SJCRH30 (cell line): ENCODE measurements at regions not wholly inside any gene's neighbourhood (a gene's known extent, or its start where the extent isn't known, plus 50 kb on each side); places are given as distances from the start of the nearest gene placed in this dataset.
A peak's percentile ranks its signal among the peaks of the same experiment; 100 is the strongest.

Experiments used
- DNase-seq, 2 experiments: peaks; one replicate each; pipeline ENCODE4 v3.0.0-alpha.2; 2015 to 2020
- H3K27ac ChIP-seq: fragments of 250-450 bp; sonication (Bioruptor Pico); 2 replicates; pipeline ENCODE4 v1.5.1; 2020; ENCODE audit warnings: mild to moderate bottlenecking, moderate library complexity
- H3K27me3 ChIP-seq: fragments of 250-450 bp; sonication (Bioruptor Pico); 2 replicates; pipeline ENCODE4 v1.5.1; 2020; ENCODE audit warnings: mild to moderate bottlenecking, moderate library complexity
- H3K36me3 ChIP-seq: fragments of 250-450 bp; sonication (Bioruptor Pico); 2 replicates; pipeline ENCODE4 v1.5.1; 2020; ENCODE audit warnings: mild to moderate bottlenecking, moderate library complexity
- H3K4me1 ChIP-seq: fragments of 250-450 bp; sonication (Bioruptor Pico); 2 replicates; pipeline ENCODE4 v1.5.1; 2020; ENCODE audit warnings: mild to moderate bottlenecking, moderate library complexity
- H3K4me3 ChIP-seq: fragments of 250-450 bp; sonication (Bioruptor Pico); 2 replicates; pipeline ENCODE4 v1.5.1; 2020; ENCODE audit warnings: mild to moderate bottlenecking, moderate library complexity
- H3K9me3 ChIP-seq: fragments of 250-450 bp; sonication (Bioruptor Pico); replicated peaks from 2 replicates; pipeline ENCODE4 v1.5.1; 2020; ENCODE audit warnings: mild to moderate bottlenecking, moderate library complexity

GRCh38 chr13:105773241-105773640 is 762.2 kb downstream of the EFNB2 start:
- DNase-seq = no peak
- Histone ChIP-seq H3K4me1 (no peaks in the 10 kb centered on the region; the same call in 1 of the 2 replicates), H3K9me3 (no peaks in the 10 kb centered on the region), H3K27me3 (no peaks in the 10 kb centered on the region), H3K4me3 (no peak overlapping the region), H3K36me3 (no peaks in the 10 kb centered on the region), H3K27ac (no peak overlapping the region)

GRCh38 chr13:105764486-105764885 is 771.0 kb downstream of the EFNB2 start:
- Histone ChIP-seq H3K27ac (no peak overlapping the region), H3K36me3 (no peaks in the 10 kb centered on the region), H3K4me3 (no peak overlapping the region), H3K27me3 (no peaks in the 10 kb centered on the region), H3K9me3 (no peaks in the 10 kb centered on the region), H3K4me1 (no peaks in the 10 kb centered on the region)
- DNase-seq = no peak

GRCh38 chr13:105763851-105764250 is 771.6 kb downstream of the EFNB2 start:
- no peak for DNase-seq
- no peaks in the 10 kb centered on the region for H3K27me3 ChIP-seq
- H3K9me3 ChIP-seq = no peaks in the 10 kb centered on the region
- no peaks in the 10 kb centered on the region for H3K36me3 ChIP-seq
- H3K4me3 ChIP-seq = no peak overlapping the region
- no peak overlapping the region for H3K27ac ChIP-seq
- no peaks in the 10 kb centered on the region for H3K4me1 ChIP-seq

- no peaks in the 10 kb centered on the region for H3K36me3 ChIP-seq
- H3K4me3 ChIP-seq = no peak overlapping the region
- no peaks in the 10 kb centered on the region for H3K27me3 ChIP-seq
These were observed 773.4 kb downstream of the EFNB2 start for GRCh38 chr13:105762096-105762495.

GRCh38 chr13:105758918-105759860 is 776.3 kb downstream of the EFNB2 start:
- Histone ChIP-seq H3K4me3 (no peak overlapping the region), H3K36me3 (no peaks in the 10 kb centered on the region), H3K27ac (no peak overlapping the region), H3K27me3 (no peaks in the 10 kb centered on the region), H3K9me3 (no peaks in the 10 kb centered on the region), H3K4me1 (no peaks in the 10 kb centered on the region)
- DNase-seq = no peak

More at GRCh38 chr13:105762096-105762495, 773.4 kb downstream of the EFNB2 start:
- no peaks in the 10 kb centered on the region for H3K4me1 ChIP-seq
- no peak overlapping the region for H3K27ac ChIP-seq
- H3K9me3 ChIP-seq = no peaks in the 10 kb centered on the region
- DNase-seq = no peak

GRCh38 chr13:105740739-105741138 is 794.7 kb downstream of the EFNB2 start:
- no peaks in the 10 kb centered on the region for H3K4me1 ChIP-seq
- no peaks in the 10 kb centered on the region for H3K27me3 ChIP-seq
- no peak for DNase-seq
- no peaks in the 10 kb centered on the region for H3K36me3 ChIP-seq
- no peaks in the 10 kb centered on the region for H3K9me3 ChIP-seq
- H3K27ac ChIP-seq = no peak overlapping the region
- H3K4me3 ChIP-seq = no peak overlapping the region

- Histone ChIP-seq H3K27ac (no peak overlapping the region), H3K27me3 (no peaks in the 10 kb centered on the region), H3K4me1 (no peaks in the 10 kb centered on the region), H3K36me3 (no peaks in the 10 kb centered on the region), H3K4me3 (no peak overlapping the region), H3K9me3 (no peaks in the 10 kb centered on the region)
- DNase-seq = no peak
These were observed 797.8 kb downstream of the EFNB2 start for GRCh38 chr13:105737688-105738087.

- DNase-seq = peak; percentile 16 to 51
These were observed 800.2 kb downstream of the EFNB2 start for GRCh38 chr13:105735281-105735680.

GRCh38 chr13:105732806-105733529 is 802.5 kb downstream of the EFNB2 start:
- no peak overlapping the region for H3K27ac ChIP-seq
- H3K27me3 ChIP-seq = no peaks in the 10 kb centered on the region
- no peaks in the 10 kb centered on the region for H3K4me1 ChIP-seq
- no peaks in the 10 kb centered on the region for H3K36me3 ChIP-seq
- H3K4me3 ChIP-seq = no peak overlapping the region
- no peaks in the 10 kb centered on the region for H3K9me3 ChIP-seq
- DNase-seq = no peak

More at GRCh38 chr13:105735281-105735680, 800.2 kb downstream of the EFNB2 start:
- Histone ChIP-seq H3K36me3 (no peaks in the 10 kb centered on the region), H3K27ac (no peak overlapping the region), H3K4me3 (no peak overlapping the region), H3K9me3 (no peaks in the 10 kb centered on the region), H3K27me3 (no peaks in the 10 kb centered on the region), H3K4me1 (no peaks in the 10 kb centered on the region)

GRCh38 chr13:105725887-105726286 is 809.6 kb downstream of the EFNB2 start:
- H3K27me3 ChIP-seq = no peaks in the 10 kb centered on the region
- no peak for DNase-seq
- H3K27ac ChIP-seq = no peak overlapping the region
- H3K36me3 ChIP-seq = no peaks in the 10 kb centered on the region
- 0 out of 2 replicates have a peak, but pooled peaks cover 2% of the 10 kb centered on the region for H3K4me1 ChIP-seq
- H3K9me3 ChIP-seq = no peaks in the 10 kb centered on the region
- no peak overlapping the region for H3K4me3 ChIP-seq

- Histone ChIP-seq H3K27ac (no peak overlapping the region), H3K27me3 (no peaks in the 10 kb centered on the region), H3K36me3 (no peaks in the 10 kb centered on the region), H3K4me1 (0 out of 2 replicates have a peak, but pooled peaks cover 3% of the 10 kb centered on the region), H3K4me3 (no peak overlapping the region), H3K9me3 (no peaks in the 10 kb centered on the region)
- DNase-seq = peak in 1 of 2 experiments; percentile 14
These were observed 814.4 kb downstream of the EFNB2 start for GRCh38 chr13:105721016-105721415.

GRCh38 chr13:105719859-105720258 is 815.6 kb downstream of the EFNB2 start:
- H3K27me3 ChIP-seq = no peaks in the 10 kb centered on the region
- 0 out of 2 replicates have a peak, but pooled peaks cover 3% of the 10 kb centered on the region for H3K4me1 ChIP-seq
- no peaks in the 10 kb centered on the region for H3K9me3 ChIP-seq
- no peak for DNase-seq
- H3K36me3 ChIP-seq = no peaks in the 10 kb centered on the region
- no peak overlapping the region for H3K27ac ChIP-seq
- no peak overlapping the region for H3K4me3 ChIP-seq

- Histone ChIP-seq H3K9me3 (no peaks in the 10 kb centered on the region), H3K27ac (no peak overlapping the region), H3K4me3 (no peak overlapping the region), H3K36me3 (no peaks in the 10 kb centered on the region), H3K27me3 (no peaks in the 10 kb centered on the region), H3K4me1 (no peaks in the 10 kb centered on the region)
- no peak for DNase-seq
These were observed 826.3 kb downstream of the EFNB2 start for GRCh38 chr13:105709181-105709580.

GRCh38 chr13:105703843-105704242 is 831.6 kb downstream of the EFNB2 start:
- Histone ChIP-seq H3K4me3 (no peak overlapping the region), H3K36me3 (no peaks in the 10 kb centered on the region), H3K4me1 (no peaks in the 10 kb centered on the region), H3K27ac (no peak overlapping the region), H3K27me3 (no peaks in the 10 kb centered on the region), H3K9me3 (no peaks in the 10 kb centered on the region)
- DNase-seq = no peak

- Histone ChIP-seq H3K4me1 (no peaks in the 10 kb centered on the region), H3K27me3 (no peaks in the 10 kb centered on the region), H3K4me3 (no peak overlapping the region), H3K9me3 (no peaks in the 10 kb centered on the region), H3K27ac (no peak overlapping the region), H3K36me3 (no peaks in the 10 kb centered on the region)
- peak; percentile 2 to 33 for DNase-seq
These were observed 833.0 kb downstream of the EFNB2 start for GRCh38 chr13:105702441-105702840.
